Lower leg skin (tissue), 3 donors: ENCODE measurements at regions not wholly inside any gene's neighbourhood (a gene's known extent, or its start where the extent isn't known, plus 50 kb on each side); places are given as distances from the start of the nearest gene placed in this dataset.

Experiments used
- CTCF ChIP-seq, 3 donors: fragments of 450-650 bp; IDR thresholded peaks; one replicate each; pipeline ENCODE4 v1.5.1; 2016; ENCODE audit warnings: antibody characterized with exemption in 3 of 3, mild to moderate bottlenecking in 3 of 3, moderate library complexity in 2 of 3
- POLR2A ChIP-seq, 2 donors: fragments of 450-650 bp; IDR thresholded peaks; one replicate each; pipeline ENCODE4 v1.6.1; 2016 to 2017; ENCODE audit warnings: antibody characterized with exemption in 2 of 2, mild to moderate bottlenecking in 1 of 2, moderate library complexity in 1 of 2

GRCh38 chr3:68676136-68676535, 256.2 kb downstream of the TAFA4 start:
- no peak for TF ChIP-seq CTCF (IDR thresholded peaks at IDR 0.05)
- TF ChIP-seq POLR2A (IDR thresholded peaks at IDR 0.05), result no peak
